GM18861 (cell line): ENCODE measurements at regions not wholly inside any gene's neighbourhood (a gene's known extent, or its start where the extent isn't known, plus 50 kb on each side); places are given as distances from the start of the nearest gene placed in this dataset.

ENCODE experiments used
- ATAC-seq: cut with Tn5 transposase; IDR thresholded peaks from one replicate; pipeline ENCODE4 v1.9.1; 2021; ENCODE audit not compliant: unreplicated experiment

DNA sequence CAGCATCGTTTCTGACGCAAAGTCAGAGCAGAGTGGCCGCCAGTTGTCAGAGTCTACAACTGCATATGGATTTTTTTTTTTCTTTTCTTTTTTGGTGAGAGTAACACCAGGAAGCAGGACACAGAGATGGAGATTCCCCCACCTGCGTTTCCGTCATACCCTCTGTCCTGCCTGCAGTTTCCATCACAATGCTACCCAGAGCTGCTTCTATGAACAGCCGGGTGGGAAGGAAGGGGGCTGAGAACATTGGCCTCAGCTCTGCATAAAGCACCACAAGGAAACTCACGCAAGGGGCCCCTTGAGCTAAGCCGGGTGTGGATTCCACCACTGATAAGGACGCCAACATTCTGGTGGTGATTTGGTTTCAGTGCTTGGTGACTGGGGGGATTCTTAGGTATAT is 183.5 kb upstream of the AFDN start:
- no peak for ATAC-seq

DNA sequence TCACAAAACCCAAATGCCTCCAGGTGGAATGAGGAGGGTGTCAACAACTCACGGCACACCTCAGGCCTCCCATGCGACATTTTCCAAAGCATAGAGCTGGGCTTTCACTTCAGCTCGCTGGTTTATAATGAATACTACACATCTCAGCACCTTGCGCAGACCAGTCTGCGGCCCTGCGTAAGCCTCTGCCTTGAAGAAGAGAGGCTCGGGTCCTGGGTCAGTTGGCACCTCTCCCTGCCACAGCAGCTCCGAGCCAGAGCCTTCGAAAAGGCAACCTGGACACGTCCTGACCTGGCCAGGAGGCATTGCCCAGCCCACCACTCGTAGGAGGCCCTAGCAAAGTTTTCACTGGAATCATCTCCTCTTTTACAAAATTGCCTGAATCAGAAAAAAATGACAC is 183.0 kb upstream of the AFDN start:
- ATAC-seq: no peak

DNA sequence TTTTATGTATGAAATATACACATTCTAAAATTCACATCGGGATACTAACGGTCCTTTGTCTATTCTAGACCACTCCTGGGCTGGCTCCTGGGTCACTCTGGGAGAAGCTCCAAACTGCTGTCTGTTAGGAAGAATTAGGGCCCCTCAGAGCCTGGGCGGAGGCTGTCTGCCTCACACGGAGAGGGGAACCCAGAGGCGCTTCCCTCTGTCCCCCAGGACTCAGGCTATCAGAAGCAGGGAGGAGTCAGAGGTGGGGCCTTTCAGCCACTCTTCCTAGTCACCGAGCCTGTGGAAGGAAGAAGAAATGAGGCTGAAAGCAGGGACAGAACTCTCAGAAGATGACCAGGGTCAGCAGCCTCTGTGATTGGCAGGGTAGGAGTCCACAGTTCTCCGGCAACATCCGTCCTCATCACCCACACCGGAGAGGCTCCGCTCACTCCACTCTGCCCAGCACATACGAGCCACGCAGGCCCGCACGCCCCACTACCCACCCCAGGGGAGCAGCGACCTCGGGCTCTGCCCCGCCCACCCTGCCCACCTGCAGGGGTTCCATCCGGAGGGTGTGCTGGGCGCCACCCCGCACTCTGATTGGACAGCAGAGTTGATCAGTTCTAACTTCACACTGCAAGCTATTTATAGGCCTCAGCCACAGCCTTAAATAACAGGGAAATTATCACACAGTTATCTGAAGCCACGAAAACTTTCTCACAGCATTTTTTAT is 182.1 kb upstream of the AFDN start:
- ATAC-seq: no peak

- ATAC-seq: no peak
Observed at GRCh38 chr6:167645368-167645767, 181.3 kb upstream of the AFDN start.

GRCh38 chr6:167647306-167647705 is 179.4 kb upstream of the AFDN start:
- ATAC-seq: no peak

GRCh38 chr6:167647737-167648470 is 178.8 kb upstream of the AFDN start:
- no peak for ATAC-seq

DNA sequence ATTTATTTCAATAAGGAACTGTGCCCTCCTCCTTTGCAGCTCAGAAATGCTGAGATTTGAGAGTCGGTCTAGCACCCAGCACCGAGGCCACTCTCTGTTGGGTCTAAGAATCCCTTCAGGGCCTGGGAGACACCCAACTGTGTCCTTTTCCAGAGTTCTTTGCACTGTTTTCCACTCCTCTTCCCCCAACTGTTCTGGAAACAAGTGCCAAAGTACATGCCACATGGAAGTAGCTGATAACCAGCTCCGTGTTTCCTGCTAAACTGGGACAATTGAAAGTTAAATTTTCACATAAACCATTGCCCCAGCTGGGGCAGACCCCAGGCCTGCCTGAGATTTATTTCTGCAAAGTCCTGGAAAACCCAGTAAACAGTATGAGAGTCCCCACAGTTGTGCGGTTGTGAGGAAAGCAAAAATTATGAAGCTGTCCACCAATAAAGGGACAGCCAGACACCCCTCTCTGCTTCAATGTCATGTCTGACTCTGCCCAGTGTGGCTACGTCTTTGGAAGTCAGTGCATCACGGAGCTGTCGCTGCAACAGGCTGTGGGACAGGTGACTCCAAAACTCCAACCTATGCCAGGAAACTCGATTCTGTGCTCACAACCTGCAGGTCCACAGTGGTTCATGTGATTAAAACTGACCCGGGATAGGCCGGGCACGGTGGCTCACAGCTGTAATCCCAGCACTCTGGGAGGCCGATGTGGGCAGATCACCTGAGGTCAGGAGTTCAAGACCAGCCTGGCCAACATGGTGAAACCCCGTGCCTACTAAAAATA is 178.0 kb upstream of the AFDN start:
- ATAC-seq: no peak

- ATAC-seq: no peak
Observed at GRCh38 chr6:167649476-167649875, 177.2 kb upstream of the AFDN start.

DNA sequence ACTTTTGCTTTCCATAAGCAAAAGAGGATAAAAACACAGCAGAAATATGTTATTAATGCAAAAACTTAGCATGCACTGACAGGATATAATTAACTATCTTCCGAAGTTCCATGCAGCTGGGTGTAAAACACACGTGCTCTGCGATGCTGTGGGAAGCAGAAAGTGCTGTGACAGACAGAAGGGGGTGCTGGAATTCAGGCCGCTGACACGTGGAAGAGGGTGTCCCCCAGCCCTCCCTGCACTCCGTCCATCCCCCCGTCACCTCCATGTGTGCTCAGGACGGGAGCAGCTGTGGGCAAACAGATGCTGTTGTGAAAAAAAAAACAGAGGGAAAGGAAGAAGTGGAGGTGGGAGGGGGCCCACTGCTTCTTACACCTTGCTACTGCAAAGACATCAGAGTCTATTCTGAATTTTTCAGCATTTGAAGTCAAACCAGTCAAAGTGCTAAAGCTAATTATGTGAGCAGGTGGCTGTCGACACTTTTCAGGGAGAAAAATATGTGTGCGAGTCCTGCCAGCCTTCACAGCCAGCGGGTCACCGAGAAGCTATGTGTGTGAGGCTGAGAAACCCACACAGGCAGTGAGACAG is 175.9 kb upstream of the AFDN start:
- ATAC-seq: no peak

GRCh38 chr6:167651318-167652041 is 175.2 kb upstream of the AFDN start:
- no peak for ATAC-seq

DNA sequence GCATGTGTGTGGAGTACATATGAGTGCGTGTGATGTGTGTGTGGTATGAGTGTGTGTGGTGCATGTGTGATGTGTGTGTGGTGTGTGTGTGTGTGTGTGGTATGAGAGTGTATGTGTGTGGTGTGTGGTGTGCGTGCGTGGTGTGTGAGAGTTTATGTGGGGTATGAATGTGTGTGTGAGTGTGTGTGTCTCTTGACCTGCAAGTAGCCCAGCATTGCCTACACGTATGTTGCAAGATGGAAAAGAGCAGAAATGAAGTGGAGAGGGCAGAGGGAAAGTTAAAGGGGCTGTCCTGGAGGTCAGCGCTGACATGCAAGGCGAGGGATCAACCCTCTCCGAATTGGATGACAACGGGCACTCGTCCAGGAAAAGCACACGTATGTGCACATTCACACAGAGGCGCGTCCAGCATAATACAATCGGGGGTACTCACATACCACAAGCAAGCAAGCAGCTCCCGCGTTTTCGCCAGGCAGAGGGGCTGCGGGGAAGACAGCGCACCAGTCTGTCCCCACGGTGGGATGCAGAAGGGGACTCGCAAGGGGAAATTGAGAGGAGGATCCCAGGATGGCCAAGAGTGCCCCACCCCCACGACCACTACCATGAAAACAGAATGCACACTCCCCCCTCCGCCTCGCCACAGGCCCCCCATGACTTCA is 174.5 kb upstream of the AFDN start:
- no peak for ATAC-seq

- no peak for ATAC-seq
Observed at GRCh38 chr6:167652701-167653095, 174.0 kb upstream of the AFDN start.

DNA sequence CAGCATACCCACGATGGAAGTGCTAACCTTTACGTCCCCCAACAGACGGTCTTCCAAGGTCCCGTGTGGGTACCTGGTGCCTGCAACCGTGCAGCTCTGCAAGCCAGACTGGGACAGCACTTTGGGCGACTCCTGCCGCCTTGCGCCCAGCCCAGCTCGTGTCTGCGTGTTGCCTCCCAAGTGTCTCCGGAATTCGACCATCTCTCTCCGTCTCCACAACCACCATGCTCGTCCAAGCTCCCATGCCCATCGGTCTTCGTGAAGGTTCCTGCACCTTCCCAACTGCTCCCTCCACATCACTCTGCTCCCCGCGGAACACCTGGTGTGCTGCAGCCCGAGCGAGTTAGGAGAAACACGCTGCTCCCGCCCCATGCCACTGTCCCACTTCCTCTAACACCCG is 173.2 kb upstream of the AFDN start:
- no peak for ATAC-seq

DNA sequence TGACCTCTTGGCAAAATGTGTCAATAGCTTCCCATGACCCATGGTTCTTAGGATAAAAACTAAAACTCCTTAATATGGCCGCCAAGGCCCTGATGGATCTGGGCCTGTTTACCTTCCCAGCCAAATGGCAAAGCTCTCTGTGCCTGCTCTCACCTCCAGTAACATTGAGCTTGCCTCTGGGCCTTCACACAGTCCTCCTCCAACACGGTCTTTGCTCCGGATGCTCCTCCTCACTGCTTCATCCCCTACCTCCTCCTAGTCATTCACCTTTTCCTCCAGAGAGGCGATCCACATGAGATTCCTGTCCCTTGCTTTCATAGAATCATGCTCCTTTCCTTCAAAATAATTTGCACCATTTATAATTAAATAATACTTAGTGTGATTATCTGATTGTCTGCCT is 172.3 kb upstream of the AFDN start:
- no peak for ATAC-seq

DNA sequence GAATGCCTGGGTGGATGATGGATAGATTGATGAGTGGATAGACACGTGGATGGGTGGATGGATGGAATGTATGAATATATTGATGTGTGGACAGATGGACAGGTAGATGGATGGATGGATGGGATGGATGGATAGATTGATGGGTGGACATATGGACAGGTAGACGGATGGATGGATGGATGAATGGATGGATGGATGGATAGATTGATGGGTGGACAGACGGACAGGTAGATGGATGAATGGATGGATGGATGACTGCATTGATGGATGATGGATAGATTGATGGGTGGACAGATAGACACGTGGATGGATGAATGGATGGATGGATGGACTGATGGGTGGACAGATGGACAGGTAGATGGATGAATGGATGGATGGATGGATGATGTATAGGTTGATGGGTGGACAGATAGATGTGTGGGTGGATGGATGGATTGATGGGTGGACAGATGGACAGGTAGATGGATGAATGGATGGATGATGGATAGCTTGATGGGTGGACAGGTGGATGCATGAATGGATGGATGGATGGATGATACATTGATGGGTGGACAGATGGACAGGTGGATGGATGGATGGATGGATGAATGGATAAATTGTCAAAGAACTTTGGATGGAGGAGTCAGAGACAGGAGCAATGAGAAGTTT is 171.4 kb upstream of the AFDN start:
- no peak for ATAC-seq

GRCh38 chr6:167658106-167658505 is 168.6 kb upstream of the AFDN start:
- no peak for ATAC-seq

GRCh38 chr6:167659046-167659445 is 167.7 kb upstream of the AFDN start:
- ATAC-seq: no peak

DNA sequence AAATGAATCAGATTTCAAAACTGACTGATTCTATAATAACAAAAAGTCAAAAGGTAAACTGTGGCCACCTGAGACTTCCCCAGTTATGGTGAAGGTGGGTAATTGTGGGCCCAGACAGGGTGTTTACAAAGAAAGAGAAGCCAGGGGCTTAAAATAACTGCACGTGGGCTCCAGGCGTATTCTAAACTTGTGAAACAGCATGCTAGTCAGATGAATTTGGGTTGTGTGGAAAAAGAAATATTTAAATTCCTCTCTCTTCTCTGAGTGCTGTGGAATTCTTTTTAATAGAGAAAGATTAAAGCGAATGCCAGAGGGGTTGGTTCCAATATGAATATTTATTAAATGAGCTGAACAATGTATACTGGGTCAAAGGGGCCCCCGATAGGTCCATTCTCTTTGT is 166.3 kb upstream of the AFDN start:
- no peak for ATAC-seq

DNA sequence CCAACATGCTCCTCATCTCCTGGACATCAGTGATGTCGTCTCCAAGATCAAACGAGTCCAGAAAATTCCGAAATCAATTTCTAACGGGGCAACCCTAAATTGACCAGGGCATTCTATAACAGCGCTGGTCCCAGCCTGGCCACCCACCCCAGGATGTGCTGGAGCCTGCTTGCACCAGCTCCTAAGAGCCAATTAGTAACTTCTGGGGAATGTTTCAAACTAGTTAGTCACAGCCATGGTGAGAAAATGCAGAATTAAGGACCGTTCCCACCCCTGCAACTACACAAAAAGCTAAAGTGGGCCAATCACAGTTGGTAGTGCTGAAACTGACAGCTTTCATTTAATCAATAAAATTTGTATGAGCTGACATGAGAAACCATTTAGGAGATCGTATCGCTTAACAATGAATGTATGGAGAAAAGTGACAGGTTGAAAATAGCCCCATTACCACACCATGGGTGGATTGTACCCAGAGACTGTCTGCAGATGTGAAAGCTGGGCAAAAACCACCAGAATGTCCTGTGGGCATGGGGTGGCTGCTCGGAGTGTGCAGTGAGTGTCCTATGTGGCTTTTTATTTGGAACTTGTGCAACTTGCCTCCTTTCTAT is 165.7 kb upstream of the AFDN start:
- no peak for ATAC-seq
